ENCODE measurements at regions not wholly inside any gene's neighbourhood (a gene's known extent, or its start where the extent isn't known, plus 50 kb on each side); places are given as distances from the start of the nearest gene placed in this dataset.

DNA sequence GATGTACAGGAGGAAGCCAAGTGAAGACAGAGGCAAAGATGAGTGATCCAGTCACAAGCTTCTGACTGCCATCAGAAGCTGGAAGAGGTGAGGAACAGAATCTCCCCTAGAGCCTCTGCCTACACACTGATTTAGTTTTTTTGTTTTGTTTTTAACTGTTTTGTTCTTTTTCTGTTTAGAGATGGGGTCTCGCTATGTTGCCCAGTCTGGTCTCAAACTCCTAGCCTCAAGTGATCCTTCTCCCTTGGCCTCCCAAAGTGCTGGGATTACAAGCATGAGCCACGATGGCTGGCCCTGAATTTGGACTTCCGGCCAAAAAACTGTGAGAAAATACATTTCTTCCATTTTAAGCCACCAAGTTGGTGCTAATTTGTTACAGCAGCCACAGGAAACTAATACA lies 204.7 kb upstream of the ZNF608 start:
- Histone ChIP-seq H3K27ac (no peak overlapping the region), H3K4me2 (no peak overlapping the region), H3K4me1 (no peaks in the 10 kb centered on the region), H3K4me3 (no peak overlapping the region), H3K9me3 (no peaks in the 10 kb centered on the region)
- ATAC-seq, result no peak
- no peak for FAIRE-seq
- DNase-seq (ENCODE audit: low read depth in 1 of 2, low spot score in 1 of 2), result no peak
- TF ChIP-seq MAFK (IDR thresholded peaks at IDR 0.05; ENCODE audit: partially characterized antibody), result no peak
- TF ChIP-seq MAZ (IDR thresholded peaks at IDR 0.05; ENCODE audit: borderline replicate concordance, low read depth, low read length), result no peak
- no peak for TF ChIP-seq KDM5A (IDR thresholded peaks at IDR 0.05)
- no peak for TF ChIP-seq GATA3 (IDR thresholded peaks at IDR 0.05; ENCODE audit: borderline replicate concordance)
- TF ChIP-seq, protein P1, sequence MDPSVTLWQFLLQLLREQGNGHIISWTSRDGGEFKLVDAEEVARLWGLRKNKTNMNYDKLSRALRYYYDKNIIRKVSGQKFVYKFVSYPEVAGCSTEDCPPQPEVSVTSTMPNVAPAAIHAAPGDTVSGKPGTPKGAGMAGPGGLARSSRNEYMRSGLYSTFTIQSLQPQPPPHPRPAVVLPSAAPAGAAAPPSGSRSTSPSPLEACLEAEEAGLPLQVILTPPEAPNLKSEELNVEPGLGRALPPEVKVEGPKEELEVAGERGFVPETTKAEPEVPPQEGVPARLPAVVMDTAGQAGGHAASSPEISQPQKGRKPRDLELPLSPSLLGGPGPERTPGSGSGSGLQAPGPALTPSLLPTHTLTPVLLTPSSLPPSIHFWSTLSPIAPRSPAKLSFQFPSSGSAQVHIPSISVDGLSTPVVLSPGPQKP (IDR thresholded peaks at IDR 0.05; ENCODE audit: low read depth, low read length), result no peak
- TF ChIP-seq RARB (CRISPR knock-in tag; IDR thresholded peaks at IDR 0.05), result no peak
- TF ChIP-seq JUNB (IDR thresholded peaks at IDR 0.05), result no peak
- TF ChIP-seq, protein P2, sequence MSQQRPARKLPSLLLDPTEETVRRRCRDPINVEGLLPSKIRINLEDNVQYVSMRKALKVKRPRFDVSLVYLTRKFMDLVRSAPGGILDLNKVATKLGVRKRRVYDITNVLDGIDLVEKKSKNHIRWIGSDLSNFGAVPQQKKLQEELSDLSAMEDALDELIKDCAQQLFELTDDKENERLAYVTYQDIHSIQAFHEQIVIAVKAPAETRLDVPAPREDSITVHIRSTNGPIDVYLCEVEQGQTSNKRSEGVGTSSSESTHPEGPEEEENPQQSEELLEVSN (IDR thresholded peaks at IDR 0.05; ENCODE audit: borderline replicate concordance, low read depth), result no peak
- TF ChIP-seq EP300 (IDR thresholded peaks at IDR 0.05), result no peak
- TF ChIP-seq JUN (IDR thresholded peaks at IDR 0.05), result no peak
- TF ChIP-seq, protein P3, sequence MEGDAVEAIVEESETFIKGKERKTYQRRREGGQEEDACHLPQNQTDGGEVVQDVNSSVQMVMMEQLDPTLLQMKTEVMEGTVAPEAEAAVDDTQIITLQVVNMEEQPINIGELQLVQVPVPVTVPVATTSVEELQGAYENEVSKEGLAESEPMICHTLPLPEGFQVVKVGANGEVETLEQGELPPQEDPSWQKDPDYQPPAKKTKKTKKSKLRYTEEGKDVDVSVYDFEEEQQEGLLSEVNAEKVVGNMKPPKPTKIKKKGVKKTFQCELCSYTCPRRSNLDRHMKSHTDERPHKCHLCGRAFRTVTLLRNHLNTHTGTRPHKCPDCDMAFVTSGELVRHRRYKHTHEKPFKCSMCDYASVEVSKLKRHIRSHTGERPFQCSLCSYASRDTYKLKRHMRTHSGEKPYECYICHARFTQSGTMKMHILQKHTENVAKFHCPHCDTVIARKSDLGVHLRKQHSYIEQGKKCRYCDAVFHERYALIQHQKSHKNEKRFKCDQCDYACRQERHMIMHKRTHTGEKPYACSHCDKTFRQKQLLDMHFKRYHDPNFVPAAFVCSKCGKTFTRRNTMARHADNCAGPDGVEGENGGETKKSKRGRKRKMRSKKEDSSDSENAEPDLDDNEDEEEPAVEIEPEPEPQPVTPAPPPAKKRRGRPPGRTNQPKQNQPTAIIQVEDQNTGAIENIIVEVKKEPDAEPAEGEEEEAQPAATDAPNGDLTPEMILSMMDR (IDR thresholded peaks at IDR 0.05), result no peak
- TF ChIP-seq NR3C1 (IDR thresholded peaks at IDR 0.05), result no peak
- no peak for TF ChIP-seq CBX8 (IDR thresholded peaks at IDR 0.05)
- no peak for TF ChIP-seq TP53 (CRISPR knock-in tag; IDR thresholded peaks at IDR 0.05)
- TF ChIP-seq RNF2 (IDR thresholded peaks at IDR 0.05; ENCODE audit: borderline replicate concordance, low read depth), result no peak
- TF ChIP-seq, protein P4, sequence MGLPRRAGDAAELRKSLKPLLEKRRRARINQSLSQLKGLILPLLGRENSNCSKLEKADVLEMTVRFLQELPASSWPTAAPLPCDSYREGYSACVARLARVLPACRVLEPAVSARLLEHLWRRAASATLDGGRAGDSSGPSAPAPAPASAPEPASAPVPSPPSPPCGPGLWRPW (IDR thresholded peaks at IDR 0.05), result no peak
- TF ChIP-seq CHD2 (IDR thresholded peaks at IDR 0.05; ENCODE audit: low read length, partially characterized antibody), result no peak
- no peak for TF ChIP-seq POLR2A (IDR thresholded peaks at IDR 0.05; ENCODE audit: low read length)
- ChIA-PET POLR2A (no interaction called here), CTCF (interaction anchor here (0.8 kb wide), 1 partner anchor 1076 kb away, joined by 3 read pairs; no protein-coding TSS in a partner anchor)
- 73% methylated on average over 3 of the region's 3 CpGs for WGBS (ENCODE audit: missing lambda C conversion rate)

DNA sequence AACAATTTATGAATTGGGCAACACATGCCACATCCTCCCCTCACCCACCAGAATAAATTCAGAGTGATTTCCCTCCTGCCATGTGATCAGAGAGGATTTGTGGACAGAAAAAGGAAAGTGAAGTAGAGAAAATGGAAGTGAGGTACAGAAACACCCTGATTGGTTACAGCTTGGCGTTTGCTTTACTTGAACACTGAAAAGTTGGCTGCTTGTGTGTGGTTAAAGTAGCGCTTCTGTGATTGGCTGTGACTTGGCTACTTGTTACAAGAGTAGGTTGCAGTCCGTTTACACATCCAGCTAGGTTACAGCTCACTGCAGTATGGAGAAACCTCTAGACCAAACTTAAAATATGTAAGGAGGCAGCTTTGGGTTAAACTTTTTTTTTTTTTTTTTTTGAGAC lies 205.2 kb upstream of the ZNF608 start:
- Histone ChIP-seq H3K4me2 (no peak overlapping the region), H3K27ac (no peak overlapping the region), H3K9me3 (no peaks in the 10 kb centered on the region), H3K4me3 (no peak overlapping the region), H3K4me1 (no peaks in the 10 kb centered on the region)
- ChIA-PET CTCF (no interaction called here), POLR2A (no interaction called here)
- TF ChIP-seq HOXB13 (CRISPR knock-in tag; IDR thresholded peaks at IDR 0.05; ENCODE audit: low read depth) (no peak), POLR2AphosphoS2 (conservative IDR thresholded peaks at IDR 0.05; ENCODE audit: low read length) (no peak), EHMT2 (IDR thresholded peaks at IDR 0.05; ENCODE audit: low read depth) (no peak), JUN (IDR thresholded peaks at IDR 0.05) (no peak)
- FAIRE-seq, result no peak
- DNase-seq (ENCODE audit: low read depth in 1 of 2, low spot score in 1 of 2), result no peak
- no peak for ATAC-seq
- WGBS (ENCODE audit: missing lambda C conversion rate), result 74% methylated on average over 3 of the region's 3 CpGs

DNA sequence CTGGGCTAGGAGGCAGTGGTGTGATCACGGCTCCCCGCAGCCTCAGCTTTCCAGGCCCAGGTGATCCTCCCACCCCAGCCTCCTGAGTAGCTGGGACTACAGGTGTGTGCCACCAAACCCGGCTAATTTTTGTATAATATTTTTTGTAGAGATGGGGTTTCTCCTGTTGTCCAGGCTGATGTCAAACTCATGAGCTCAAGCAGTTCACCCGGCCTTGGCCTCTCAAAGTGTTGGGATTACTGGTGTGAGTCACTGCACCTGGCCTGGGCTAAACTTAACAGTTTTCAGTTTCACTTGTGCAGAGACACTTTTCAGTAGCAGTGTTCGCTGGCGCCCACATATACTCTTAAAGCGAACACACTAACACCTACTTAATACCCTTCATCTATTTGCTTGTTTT lies 205.6 kb upstream of the ZNF608 start:
- no peak for DNase-seq (ENCODE audit: low read depth in 1 of 2, low spot score in 1 of 2)
- H3K27ac ChIP-seq, result no peak overlapping the region
- no peak for ATAC-seq
- ChIA-PET POLR2A (no interaction called here), CTCF (no interaction called here)
- FAIRE-seq, result no peak
- TF ChIP-seq CBX2 (IDR thresholded peaks at IDR 0.05; ENCODE audit: borderline replicate concordance, low read depth), result no peak
- TF ChIP-seq, protein P5, sequence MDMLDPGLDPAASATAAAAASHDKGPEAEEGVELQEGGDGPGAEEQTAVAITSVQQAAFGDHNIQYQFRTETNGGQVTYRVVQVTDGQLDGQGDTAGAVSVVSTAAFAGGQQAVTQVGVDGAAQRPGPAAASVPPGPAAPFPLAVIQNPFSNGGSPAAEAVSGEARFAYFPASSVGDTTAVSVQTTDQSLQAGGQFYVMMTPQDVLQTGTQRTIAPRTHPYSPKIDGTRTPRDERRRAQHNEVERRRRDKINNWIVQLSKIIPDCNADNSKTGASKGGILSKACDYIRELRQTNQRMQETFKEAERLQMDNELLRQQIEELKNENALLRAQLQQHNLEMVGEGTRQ (IDR thresholded peaks at IDR 0.05), result no peak
- no peak for TF ChIP-seq TP53 (CRISPR knock-in tag; IDR thresholded peaks at IDR 0.05)
- TF ChIP-seq EHF (CRISPR knock-in tag; IDR thresholded peaks at IDR 0.05), result no peak
- TF ChIP-seq ZC3H11A (IDR thresholded peaks at IDR 0.05), result no peak
- no peak for TF ChIP-seq TFCP2L1 (CRISPR knock-in tag; IDR thresholded peaks at IDR 0.05)
- TF ChIP-seq NPAS2 (CRISPR knock-in tag; IDR thresholded peaks at IDR 0.05; ENCODE audit: borderline replicate concordance), result no peak
- TF ChIP-seq, protein P6, sequence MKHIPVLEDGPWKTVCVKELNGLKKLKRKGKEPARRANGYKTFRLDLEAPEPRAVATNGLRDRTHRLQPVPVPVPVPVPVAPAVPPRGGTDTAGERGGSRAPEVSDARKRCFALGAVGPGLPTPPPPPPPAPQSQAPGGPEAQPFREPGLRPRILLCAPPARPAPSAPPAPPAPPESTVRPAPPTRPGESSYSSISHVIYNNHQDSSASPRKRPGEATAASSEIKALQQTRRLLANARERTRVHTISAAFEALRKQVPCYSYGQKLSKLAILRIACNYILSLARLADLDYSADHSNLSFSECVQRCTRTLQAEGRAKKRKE (CRISPR knock-in tag; IDR thresholded peaks at IDR 0.05; ENCODE audit: low read depth), result no peak
- TF ChIP-seq CHD2 (IDR thresholded peaks at IDR 0.05; ENCODE audit: low read length, partially characterized antibody), result no peak
- no peak for TF ChIP-seq HOXB13 (CRISPR knock-in tag; IDR thresholded peaks at IDR 0.05; ENCODE audit: low read depth)
- no peak for TF ChIP-seq RARB (CRISPR knock-in tag; IDR thresholded peaks at IDR 0.05)
- TF ChIP-seq HOXB5 (CRISPR knock-in tag; IDR thresholded peaks at IDR 0.05), result no peak
- TF ChIP-seq HDAC2 (IDR thresholded peaks at IDR 0.05), result no peak
- TF ChIP-seq BHLHE40 (IDR thresholded peaks at IDR 0.05; ENCODE audit: low read depth, low read length), result no peak
- no peaks in the 10 kb centered on the region for H3K4me1 ChIP-seq
- no peaks in the 10 kb centered on the region for H3K9me3 ChIP-seq
- no peak overlapping the region for H3K4me3 ChIP-seq
- H3K4me2 ChIP-seq, result no peak overlapping the region
- 94% methylated on average over 7 of the region's 7 CpGs for WGBS (ENCODE audit: missing lambda C conversion rate)
